HCT116 (cell line): ENCODE measurements at regions not wholly inside any gene's neighbourhood (a gene's known extent, or its start where the extent isn't known, plus 50 kb on each side); places are given as distances from the start of the nearest gene placed in this dataset.

ENCODE experiments used
- ATAC-seq: fragments of 200-7000 bp; cut with Tn5 transposase; 2 replicates; pipeline ENCODE4 v1.9.1; 2020; ENCODE audit warnings: mild to moderate bottlenecking, moderate library complexity
- BruUV-seq: library from RNA; stranded (reverse); fragments of 400-500 nt; replicated peaks from 2 replicates; lab custom pipeline; 2021; lab: Mats Ljungman, UMichigan
- CTCF ChIA-PET: fragments of 300-600 bp; sonication (Branson Sonifier 250); formaldehyde crosslinking; loops from one replicate; lab custom pipeline; 2021; ENCODE audit warnings: antibody characterized with exemption; lab: Charles Lee
- POLR2A ChIA-PET: fragments of 300-600, 350-600 bp; sonication (Branson Sonifier 250); formaldehyde crosslinking; loops from one replicate; lab custom pipeline; 2021; ENCODE audit warnings: antibody characterized with exemption; lab: Charles Lee
- RAD21 ChIA-PET, 2 experiments: fragments of 300-600 bp; sonication (Branson Sonifier 250); formaldehyde crosslinking; loops; one replicate each; lab custom pipeline; 2023; ENCODE audit warnings: low total read pairs in 2 of 2; ENCODE audit not compliant: uncharacterized antibody in 2 of 2, unreplicated experiment in 2 of 2, low non-redundant PET in 1 of 2; lab: Charles Lee
- DNase-seq: peaks from one replicate; pipeline ENCODE4 v3.0.0-alpha.2; 2010; ENCODE audit warnings: low read depth, low spot score
- H2AFZ ChIP-seq: fragments of 200-600 bp; shearing (Covaris generic), sonication (generic); 2 replicates; pipeline ENCODE4 v1.6.1; 2017; ENCODE audit warnings: low read depth, mixed run types, mixed read lengths, antibody characterized with exemption, low read length; ENCODE audit not compliant: poor library complexity, severe bottlenecking
- H3K27ac ChIP-seq: 2 replicates; pipeline ENCODE4 v1.5.1; 2012; ENCODE audit warnings: low read depth, low read length
- H3K27me3 ChIP-seq: fragments of 200-600 bp; sonication (generic); 2 replicates; pipeline ENCODE4 v1.6.1; 2016; ENCODE audit warnings: mixed run types, low read length, mixed read lengths; ENCODE audit not compliant: insufficient read depth
- H3K36me3 ChIP-seq, 2 experiments: fragments of 200-500 bp in 1 of 2; fragments of 200-600 bp in 1 of 2; sonication (Bioruptor generic) in 1 of 2; sonication (generic) in 1 of 2; 2 replicates each; pipeline versions ENCODE4 v1.5.1 to v1.6.1; 2014 to 2016; ENCODE audit warnings: low read length in 2 of 2, inconsistent platforms in 1 of 2, mixed read lengths in 1 of 2, mixed run types in 1 of 2; ENCODE audit not compliant: insufficient read depth in 2 of 2, control insufficient read depth in 1 of 2
- H3K4me1 ChIP-seq, 2 experiments: fragments of 200-600 bp in 1 of 2; sonication (generic) in 1 of 2; 2 replicates each; pipeline versions ENCODE4 v1.5.1 to v1.6.1; 2012 to 2017; ENCODE audit warnings: low read length in 2 of 2, inconsistent platforms in 1 of 2, mild to moderate bottlenecking in 1 of 2, mixed read lengths in 1 of 2, mixed run types in 1 of 2, moderate library complexity in 1 of 2; ENCODE audit not compliant: insufficient read depth in 2 of 2, control insufficient read depth in 1 of 2
- H3K4me2 ChIP-seq: fragments of 200-600 bp; sonication (generic); 2 replicates; pipeline ENCODE4 v1.6.1; 2017; ENCODE audit warnings: mixed run types, low read length, mixed read lengths
- H3K4me3 ChIP-seq, 2 experiments: fragments of 200-600 bp in 1 of 2; sonication (generic) in 1 of 2; replicated peaks in 1 of 2; 2 replicates each; pipeline ENCODE4 v1.5.1; 2011 to 2016; ENCODE audit warnings: low read length in 2 of 2, control low read depth in 1 of 2, low read depth in 1 of 2, mild to moderate bottlenecking in 1 of 2, mixed read lengths in 1 of 2, mixed run types in 1 of 2
- H3K79me2 ChIP-seq: fragments of 200-600 bp; sonication (generic); 2 replicates; pipeline ENCODE4 v1.6.1; 2017; ENCODE audit warnings: mild to moderate bottlenecking, mixed run types, low read length, moderate library complexity, mixed read lengths; ENCODE audit not compliant: insufficient read depth
- H3K9ac ChIP-seq: fragments of 200-600 bp; sonication (generic); 2 replicates; pipeline ENCODE4 v1.6.1; 2016; ENCODE audit warnings: low read length, mixed read lengths
- H3K9me2 ChIP-seq: fragments of 200-600 bp; sonication (generic), shearing (Covaris generic); 2 replicates; pipeline ENCODE4 v1.6.1; 2017; ENCODE audit warnings: mixed run types, mild to moderate bottlenecking, moderate library complexity; ENCODE audit not compliant: insufficient read depth
- H3K9me3 ChIP-seq, 2 experiments: fragments of 200-500 bp in 1 of 2; fragments of 200-600 bp in 1 of 2; sonication (Bioruptor generic) in 1 of 2; sonication (generic) in 1 of 2; 2 replicates each; pipeline ENCODE4 v1.6.1; 2014 to 2017; ENCODE audit warnings: low read length in 2 of 2, mixed read lengths in 2 of 2, inconsistent platforms in 1 of 2, low read depth in 1 of 2, mild to moderate bottlenecking in 1 of 2, mixed run types in 1 of 2, moderate library complexity in 1 of 2; ENCODE audit not compliant: control insufficient read depth in 1 of 2, insufficient read depth in 1 of 2
- H4K20me1 ChIP-seq: fragments of 200-600 bp; sonication (generic), shearing (Covaris generic); 2 replicates; pipeline ENCODE4 v1.6.1; 2017; ENCODE audit warnings: mixed run types, mild to moderate bottlenecking, moderate library complexity; ENCODE audit not compliant: insufficient read depth
- ATF3 ChIP-seq: IDR thresholded peaks from 2 replicates; pipeline ENCODE4 v1.6.1; 2012
- EGR1 ChIP-seq: IDR thresholded peaks from 2 replicates; pipeline ENCODE4 v1.6.1; 2012; ENCODE audit warnings: low read depth
- ELF1 ChIP-seq: IDR thresholded peaks from 2 replicates; pipeline ENCODE4 v1.6.1; 2012; ENCODE audit warnings: low read depth, borderline replicate concordance
- EZH2phosphoT487 ChIP-seq: fragments of 200-600 bp; IDR thresholded peaks from 2 replicates; pipeline ENCODE4 v1.6.1; 2018; ENCODE audit warnings: antibody characterized with exemption, borderline replicate concordance
- FOSL1 ChIP-seq: IDR thresholded peaks from 2 replicates; pipeline ENCODE4 v1.6.1; 2012; ENCODE audit warnings: low read depth
- JUND ChIP-seq: IDR thresholded peaks from 2 replicates; pipeline ENCODE4 v1.6.1; 2012
- MAX ChIP-seq: IDR thresholded peaks from 2 replicates; pipeline ENCODE4 v1.6.1; 2012
- POLR2AphosphoS5 ChIP-seq: IDR thresholded peaks from 2 replicates; pipeline ENCODE4 v1.6.1; 2011; ENCODE audit warnings: mild to moderate bottlenecking, low read depth, low read length, moderate library complexity
- RAD21 ChIP-seq: IDR thresholded peaks from 2 replicates; pipeline ENCODE4 v1.6.1; 2012; ENCODE audit warnings: low read depth, mild to moderate bottlenecking
- REST ChIP-seq: IDR thresholded peaks from 2 replicates; pipeline ENCODE4 v1.6.1; 2012; ENCODE audit warnings: low read depth
- SIN3A ChIP-seq: IDR thresholded peaks from 2 replicates; pipeline ENCODE4 v1.6.1; 2012; ENCODE audit warnings: low read depth
- SP1 ChIP-seq: IDR thresholded peaks from 2 replicates; pipeline ENCODE4 v1.6.1; 2012; ENCODE audit warnings: low read depth
- SRF ChIP-seq: IDR thresholded peaks from 2 replicates; pipeline ENCODE4 v1.6.1; 2012; ENCODE audit warnings: low read depth
- TCF7L2 ChIP-seq: IDR thresholded peaks from 2 replicates; pipeline ENCODE4 v1.7.0; 2011; ENCODE audit warnings: borderline replicate concordance, inconsistent platforms; ENCODE audit not compliant: insufficient read depth, insufficient read length; ENCODE audit errors: extremely low read depth
- YY1 ChIP-seq: IDR thresholded peaks from 2 replicates; pipeline ENCODE4 v1.6.1; 2011; ENCODE audit warnings: low read length, low read depth, moderate library complexity, mild to moderate bottlenecking; ENCODE audit not compliant: insufficient replicate concordance; ENCODE audit errors: extremely low read depth
- ZBTB33 ChIP-seq: IDR thresholded peaks from 2 replicates; pipeline ENCODE4 v1.6.1; 2011; ENCODE audit warnings: mild to moderate bottlenecking, low read length, moderate library complexity; ENCODE audit not compliant: insufficient replicate concordance; ENCODE audit errors: extremely low read depth
- ZFX ChIP-seq: fragments of 450-650 bp; IDR thresholded peaks from 2 replicates; pipeline ENCODE4 v1.6.1; 2017
- intact Hi-C: fragments of 100-400 bp; cut with micrococcal nuclease; formaldehyde crosslinking; loops from 2 replicates; pipeline ENCODE4 v1.10.0; 2022

- Histone ChIP-seq H3K9me2 (no peaks in the 10 kb centered on the region), H2AFZ (no peak overlapping the region), H3K4me3 (no peak overlapping the region), H3K27me3 (no peaks in the 10 kb centered on the region), H3K9me3 (no peaks in the 10 kb centered on the region), H3K27ac (no peak overlapping the region), H4K20me1 (no peaks in the 10 kb centered on the region), H3K79me2 (no peaks in the 10 kb centered on the region), H3K4me2 (no peak overlapping the region), H3K4me1 (no peaks in the 10 kb centered on the region), H3K36me3 (no peaks in the 10 kb centered on the region), H3K9ac (no peak overlapping the region)
- RAD21 ChIA-PET: no interaction called here
- intact Hi-C loops: no loop called here
- BruUV-seq: no TSS peak
- DNase-seq (no peak), ATAC-seq (no peak)
- CTCF ChIA-PET: no interaction called here
- POLR2A ChIA-PET: no interaction called here
- no peak for TF ChIP-seq SIN3A
- no peak for TF ChIP-seq JUND
- TF ChIP-seq ZFX: no peak
- TF ChIP-seq ELF1: no peak
- no peak for TF ChIP-seq RAD21
- TF ChIP-seq MAX: no peak
- no peak for TF ChIP-seq EZH2phosphoT487
- no peak for TF ChIP-seq YY1
- no peak for TF ChIP-seq EGR1
- no peak for TF ChIP-seq ATF3
- TF ChIP-seq POLR2AphosphoS5: no peak
- no peak for TF ChIP-seq ZBTB33
- no peak for TF ChIP-seq REST
- TF ChIP-seq SP1: no peak
- no peak for TF ChIP-seq SRF
- no peak for TF ChIP-seq TCF7L2
- TF ChIP-seq FOSL1: no peak
Observed at GRCh38 chr5:87966213-87966612, 302.4 kb downstream of the TMEM161B start.
